Hematopoietic multipotent progenitor cell treated with erythropoietin and hydrocortisone succinate and interleukin-3 and kit ligand, for 15 days (in vitro differentiated cells): ENCODE measurements at regions not wholly inside any gene's neighbourhood (a gene's known extent, or its start where the extent isn't known, plus 50 kb on each side); places are given as distances from the start of the nearest gene placed in this dataset.

Source experiments
- DNase-seq: peaks from one replicate; pipeline ENCODE4 v3.0.0-alpha.2; 2015; ENCODE audit warnings: low spot score

DNA sequence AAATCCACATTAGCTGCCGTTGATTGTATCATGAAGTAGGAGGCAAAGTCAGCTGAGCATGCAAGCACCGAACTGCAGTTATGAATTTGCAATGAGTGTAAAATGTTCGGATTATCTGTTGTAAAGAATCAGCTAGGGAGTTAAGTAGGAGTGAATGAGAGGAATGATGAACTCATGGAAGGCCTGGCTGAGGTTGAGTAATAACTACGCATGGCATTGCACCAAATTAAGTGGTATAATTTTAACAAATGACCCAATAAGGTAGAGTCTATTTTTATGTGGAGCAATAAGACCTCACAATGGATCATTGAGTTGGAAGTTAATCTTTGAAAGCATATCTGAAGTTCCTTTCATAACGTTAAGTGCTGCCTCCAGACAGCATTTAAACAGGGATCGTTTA is 288.2 kb upstream of the CHST9 start:
- DNase-seq: no peak

DNA sequence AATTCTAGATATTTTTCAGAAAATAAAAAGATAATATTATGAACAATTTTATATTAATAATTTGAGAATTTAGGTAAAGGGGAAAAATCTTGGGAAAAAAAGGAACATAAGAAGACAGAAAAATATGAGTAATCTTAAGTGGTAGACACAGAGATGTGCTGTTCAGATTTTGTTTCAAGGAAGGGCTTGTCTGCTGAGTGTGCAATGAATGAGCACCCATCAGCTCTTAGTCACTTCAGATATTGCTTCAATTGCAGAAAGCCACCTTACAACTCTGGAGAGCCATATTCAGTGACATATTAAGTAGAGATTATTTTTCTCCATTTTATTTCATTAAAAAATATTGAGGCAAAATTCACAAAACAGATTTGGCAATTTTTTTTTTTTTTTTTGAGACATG is 282.0 kb upstream of the CHST9 start:
- no peak for DNase-seq

DNA sequence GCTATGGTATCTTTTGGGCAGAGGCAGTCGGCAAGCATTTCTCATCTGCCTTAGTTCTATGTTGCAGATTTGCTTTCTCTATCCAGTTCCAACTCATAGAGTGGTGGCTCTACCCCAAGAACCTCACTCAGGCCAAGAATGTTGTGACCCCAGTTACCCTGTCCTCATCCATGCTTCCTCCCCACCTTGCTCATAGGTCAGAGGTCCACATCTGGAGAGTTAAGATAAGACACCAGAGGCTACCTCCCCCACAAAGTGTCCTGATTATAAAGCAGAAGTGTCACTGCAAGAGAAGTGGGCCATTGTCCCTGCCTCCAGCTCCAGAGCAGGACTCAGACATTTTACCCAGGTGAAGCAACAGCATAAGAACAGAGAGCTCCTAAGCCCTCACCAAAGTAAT is 276.8 kb upstream of the CHST9 start:
- DNase-seq: no peak

DNA sequence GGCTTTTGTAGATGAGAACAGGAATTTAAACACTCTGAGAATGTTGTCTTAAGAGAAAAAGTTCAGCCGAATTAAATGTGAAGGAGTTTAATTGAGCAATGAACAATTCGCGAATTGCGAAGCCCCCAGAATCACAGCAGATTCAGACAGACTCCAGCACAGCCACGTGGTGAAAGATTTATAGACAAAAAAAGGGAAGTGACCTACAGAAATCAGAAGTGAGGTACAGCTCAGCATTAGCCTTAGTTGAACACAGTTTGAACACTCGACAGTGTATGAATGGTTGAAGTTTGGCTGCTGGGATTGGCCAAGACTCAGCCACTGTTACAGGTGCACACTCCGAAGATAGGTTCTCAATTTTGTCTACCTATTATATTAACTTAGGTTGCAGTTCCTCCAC is 264.0 kb upstream of the CHST9 start:
- no peak for DNase-seq

DNA sequence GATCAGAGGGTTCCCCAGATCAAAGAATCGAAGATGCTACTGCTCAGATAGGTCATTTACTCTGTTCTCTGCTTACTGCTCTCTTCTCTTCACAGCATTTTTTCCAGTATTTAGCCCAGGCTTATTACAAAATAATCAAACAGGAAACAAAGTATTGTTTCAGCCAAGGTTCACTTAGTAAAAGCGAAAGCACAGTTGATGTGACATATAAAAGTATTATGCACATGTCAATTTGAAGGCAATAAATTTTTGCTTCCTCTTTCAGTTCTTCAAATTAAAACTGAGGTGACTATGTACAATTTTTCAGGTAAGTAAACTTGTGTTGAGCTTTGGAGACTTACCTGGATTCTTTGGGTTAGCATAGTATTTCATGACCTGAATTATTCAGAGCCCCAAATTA is 262.8 kb upstream of the CHST9 start:
- no peak for DNase-seq

DNA sequence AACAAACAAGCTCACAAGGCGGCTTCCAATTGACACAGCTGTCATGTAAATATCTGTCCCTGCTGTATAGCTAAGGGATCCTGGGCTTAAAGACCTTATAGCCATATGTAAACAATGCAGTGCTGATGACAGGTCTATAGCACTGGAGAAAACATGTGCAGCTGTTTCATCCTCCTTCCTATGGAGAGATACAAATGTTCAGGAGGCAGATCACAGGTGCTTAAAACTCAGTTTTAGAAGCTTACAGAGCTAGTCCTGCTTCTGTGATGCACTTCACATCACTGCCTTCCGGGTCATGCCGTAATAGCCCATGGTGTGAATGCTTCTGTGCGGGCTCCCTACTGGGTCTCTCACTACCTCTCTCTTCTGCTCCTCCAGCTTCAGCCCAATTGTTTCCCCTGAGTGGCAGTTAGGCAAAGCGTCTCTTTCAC is 262.4 kb upstream of the CHST9 start:
- DNase-seq: no peak

DNA sequence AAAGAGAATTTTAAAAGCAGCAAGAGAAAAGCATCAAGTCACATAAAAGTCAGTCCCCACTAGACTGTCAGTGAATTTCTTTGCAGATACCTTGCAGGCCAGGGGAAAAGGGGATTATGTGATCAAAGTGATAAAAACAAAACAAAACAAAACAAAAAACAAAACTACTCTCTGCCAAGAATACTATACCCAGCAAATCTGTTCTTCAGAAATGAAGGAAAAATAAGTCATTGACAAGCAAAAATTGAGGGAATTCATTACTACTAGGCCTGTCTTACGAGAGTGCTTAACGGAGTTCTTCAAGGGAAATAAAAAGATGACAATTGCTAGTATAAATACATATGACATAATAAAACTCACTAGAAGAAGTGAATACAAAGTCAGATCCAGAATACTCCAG is 245.5 kb upstream of the CHST9 start:
- no peak for DNase-seq

DNA sequence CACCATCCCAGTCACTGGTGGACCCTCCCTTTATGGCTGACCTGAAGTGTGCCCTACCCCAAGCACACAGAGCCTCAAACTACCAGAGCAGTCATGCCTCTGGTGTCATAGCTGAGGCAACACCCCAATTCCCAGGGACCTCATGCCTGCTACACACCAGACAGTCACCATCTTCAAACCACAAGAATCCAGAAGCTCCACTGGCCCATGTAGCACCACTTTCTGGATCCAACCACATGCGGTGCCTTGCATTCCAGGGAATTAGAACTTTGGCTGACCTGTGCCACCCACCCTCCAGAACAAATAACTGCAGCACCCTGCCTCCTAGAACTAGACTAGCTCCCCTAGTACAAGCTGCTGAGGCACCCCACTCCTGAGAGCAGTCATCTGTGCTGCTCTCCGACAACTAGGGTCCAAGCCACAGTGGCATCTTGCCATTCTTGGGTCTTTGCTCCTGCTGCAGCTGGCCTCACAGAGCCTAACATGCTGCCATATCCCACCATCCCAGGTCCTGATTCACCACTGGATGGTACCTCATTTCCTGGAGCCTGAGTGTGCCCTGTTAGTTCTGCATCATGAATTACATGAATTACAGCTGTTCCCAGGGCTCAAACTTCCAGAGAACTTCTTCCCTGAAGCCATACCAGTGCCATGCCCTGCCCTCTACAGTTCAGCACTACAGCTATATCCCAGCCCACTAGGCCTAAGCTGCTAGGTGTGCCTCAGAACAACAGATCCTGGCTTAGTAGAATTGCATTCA is 243.8 kb upstream of the CHST9 start:
- no peak for DNase-seq

DNA sequence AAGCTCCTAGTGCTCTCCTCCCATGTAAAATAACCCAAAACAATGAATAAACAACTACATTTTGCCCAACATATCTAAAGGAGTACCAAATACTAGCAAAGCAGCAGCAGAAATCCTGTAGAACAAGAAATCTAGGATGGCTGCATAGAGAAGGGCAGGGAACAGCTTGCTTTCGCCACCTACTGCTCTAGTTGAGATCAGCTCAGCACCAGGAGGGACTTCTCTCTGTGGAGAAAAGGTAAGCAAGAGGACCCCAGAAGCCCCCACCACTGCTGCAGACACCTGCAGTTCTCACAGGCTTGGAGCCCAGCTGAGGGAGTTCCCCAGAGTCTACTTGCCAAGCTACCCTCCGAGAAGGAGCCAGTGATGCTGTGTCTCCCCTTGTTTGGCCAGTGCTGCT is 243.0 kb upstream of the CHST9 start:
- no peak for DNase-seq

DNA sequence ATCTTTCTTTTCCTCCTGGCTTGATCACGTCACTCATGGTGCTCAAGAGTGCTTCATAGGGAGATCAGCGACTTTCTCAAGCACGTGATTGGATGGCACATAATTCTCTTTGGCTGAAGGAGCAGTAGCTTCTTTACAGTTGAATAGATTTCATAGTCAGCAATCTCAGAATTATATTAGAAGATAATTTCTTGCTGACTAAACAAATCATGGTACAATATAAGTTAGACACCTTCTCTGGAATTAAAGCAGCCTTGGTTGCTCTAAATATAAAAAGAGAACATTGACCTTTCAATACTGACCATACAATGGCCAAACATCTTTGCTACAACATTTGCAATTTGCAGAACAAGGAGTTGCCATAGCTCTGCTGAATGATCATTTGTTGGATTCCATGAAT is 238.5 kb upstream of the CHST9 start:
- no peak for DNase-seq

DNA sequence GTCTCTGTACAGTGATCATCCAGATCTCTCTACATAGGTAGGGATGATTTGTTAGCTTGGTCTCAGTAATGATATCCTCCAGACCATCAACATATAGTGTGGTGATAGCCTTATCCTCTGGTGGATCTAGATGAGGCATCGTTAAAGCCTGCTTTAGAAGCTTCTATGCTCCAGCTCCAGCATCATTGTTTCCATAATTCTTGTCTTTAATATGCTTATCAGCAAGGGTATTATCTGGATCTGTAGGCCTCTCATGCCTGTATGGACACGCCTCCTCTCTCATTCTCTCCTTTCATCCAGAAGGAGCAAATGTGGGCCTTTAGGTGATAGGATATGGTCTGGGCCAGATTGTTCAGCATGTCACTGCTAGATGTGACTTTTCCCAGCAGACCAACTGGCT is 234.5 kb upstream of the CHST9 start:
- DNase-seq: no peak

DNA sequence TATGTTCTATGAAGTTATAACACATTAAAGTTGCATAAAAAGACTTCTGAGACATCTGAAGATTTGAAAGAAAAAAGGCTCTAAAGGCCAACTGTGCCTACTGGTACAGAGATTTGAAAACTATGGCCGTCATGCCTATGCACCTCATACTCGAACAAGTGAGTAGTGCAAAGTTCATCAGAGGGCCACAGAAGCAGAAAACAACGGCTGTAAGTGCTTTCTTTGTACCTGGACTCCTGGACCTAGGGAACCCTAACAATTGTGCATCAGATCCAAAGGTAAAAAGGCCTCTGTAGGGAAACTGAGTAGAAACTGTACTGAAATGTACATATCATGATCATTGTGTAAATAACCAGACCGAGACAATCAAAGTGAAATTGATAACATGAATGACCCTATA is 230.4 kb upstream of the CHST9 start:
- DNase-seq: no peak

DNA sequence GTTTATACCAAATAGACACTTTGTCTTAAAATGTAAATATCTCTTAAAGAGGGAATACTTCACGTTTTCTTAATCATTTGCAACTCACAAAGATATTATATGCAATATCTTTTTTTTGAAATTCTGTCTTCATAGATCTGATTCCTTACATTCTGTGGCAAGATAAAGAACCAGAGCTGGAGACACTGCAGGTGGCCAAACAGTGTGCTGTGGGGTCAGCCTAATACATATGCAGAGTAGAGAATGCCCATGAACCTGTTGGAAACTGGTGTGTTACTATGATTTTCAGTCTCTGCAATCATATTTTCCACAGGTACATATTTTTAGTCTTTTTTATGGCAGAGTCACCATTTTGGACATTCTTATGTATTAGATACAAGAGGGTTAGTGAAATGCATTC is 229.6 kb upstream of the CHST9 start:
- no peak for DNase-seq

DNA sequence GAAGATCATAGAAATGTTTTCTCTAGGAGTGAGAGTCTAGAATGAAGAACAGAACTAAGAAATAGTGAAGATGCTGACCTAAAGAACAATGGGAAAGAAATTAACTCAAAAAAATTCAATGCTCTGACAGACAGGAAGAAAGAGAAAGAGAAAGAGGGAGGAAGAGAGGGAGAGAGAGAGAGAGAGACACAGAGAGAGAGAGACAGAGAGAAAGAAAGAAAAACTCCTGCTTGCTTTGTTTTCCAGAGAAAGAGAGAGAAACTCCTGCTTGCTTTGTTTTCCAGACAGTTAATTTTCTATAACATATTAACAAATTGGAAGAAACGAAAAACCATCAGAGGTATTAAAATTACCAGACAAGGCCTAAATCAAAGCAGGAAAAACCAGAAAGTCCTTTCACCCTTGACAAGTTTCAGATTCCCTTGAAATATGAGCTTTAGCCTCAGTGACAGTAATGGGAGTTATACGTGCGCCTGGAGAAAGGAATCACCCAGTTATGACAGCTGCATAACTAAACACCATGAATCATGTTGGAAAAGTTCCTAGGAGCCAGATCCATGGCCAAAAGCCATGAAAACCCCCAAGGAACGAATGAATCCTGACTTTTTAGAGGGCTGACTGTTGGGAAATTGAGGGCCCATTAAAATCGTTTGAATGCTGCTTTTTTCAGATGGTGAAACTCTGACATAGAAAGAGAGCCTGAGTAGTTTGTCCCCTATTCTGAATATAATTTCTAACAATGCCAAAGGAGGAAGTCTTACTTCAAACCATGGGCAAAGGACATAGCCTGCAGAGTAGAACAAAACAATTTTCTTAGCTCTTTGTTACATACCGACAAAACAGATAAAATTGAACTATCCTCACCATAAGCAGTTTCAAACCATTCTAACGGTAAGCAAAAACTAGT is 228.6 kb upstream of the CHST9 start:
- DNase-seq: no peak

DNA sequence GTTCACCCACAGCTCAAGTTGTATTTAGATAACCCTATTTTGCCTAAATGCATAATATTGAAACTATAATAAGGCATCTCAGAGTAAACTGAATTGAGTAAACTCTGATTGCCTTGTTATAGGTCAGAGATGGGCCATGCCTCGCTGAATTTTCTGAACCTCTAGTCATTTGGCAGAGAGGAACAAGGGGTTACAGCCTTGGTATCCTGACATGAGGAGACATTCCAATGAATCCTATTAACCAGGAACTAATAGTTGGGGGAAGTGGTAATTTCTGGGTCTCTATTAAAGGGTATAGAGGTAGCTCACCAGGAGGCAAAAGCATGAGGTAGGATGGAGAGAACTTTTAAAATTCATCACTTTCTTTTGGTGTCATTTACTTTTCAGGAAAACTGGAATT is 227.4 kb upstream of the CHST9 start:
- no peak for DNase-seq

DNA sequence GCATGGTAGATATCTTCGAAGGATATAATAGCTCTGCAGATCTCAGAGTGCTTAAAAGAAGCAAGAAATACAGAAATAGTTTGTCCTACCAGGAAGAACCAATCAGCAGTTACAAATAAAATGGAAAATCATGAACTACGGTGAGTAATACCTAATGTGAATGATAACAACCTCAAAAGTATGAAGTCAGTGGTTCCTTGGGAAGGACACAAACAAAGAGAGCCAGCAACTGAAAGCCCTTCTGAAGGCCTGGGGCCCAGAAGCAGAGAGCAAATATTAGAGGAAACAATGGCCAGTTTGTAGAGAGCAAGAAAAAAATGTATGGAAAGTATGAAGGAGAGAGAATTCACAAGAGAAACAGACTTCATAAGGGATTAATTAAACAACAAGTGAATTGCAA is 226.8 kb upstream of the CHST9 start:
- no peak for DNase-seq

DNA sequence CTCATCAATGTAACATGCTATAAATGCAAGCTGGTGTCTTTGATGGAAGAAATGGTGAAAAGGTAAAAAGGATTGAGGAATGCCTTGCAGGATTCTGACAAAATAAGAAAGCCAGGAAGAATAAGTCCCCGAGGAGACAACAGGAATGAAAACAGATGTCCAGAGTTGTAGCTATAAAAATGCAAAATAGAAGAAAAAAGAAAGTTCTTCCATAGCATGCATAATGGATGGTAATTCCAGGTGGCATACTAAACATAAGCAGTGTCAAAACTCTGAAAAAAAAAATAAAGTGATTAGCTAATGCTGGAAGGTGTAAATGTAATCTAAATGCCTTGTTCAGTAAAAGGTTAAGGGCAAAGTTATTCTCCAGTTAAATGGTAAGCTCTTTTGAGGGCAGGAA is 225.9 kb upstream of the CHST9 start:
- no peak for DNase-seq

DNA sequence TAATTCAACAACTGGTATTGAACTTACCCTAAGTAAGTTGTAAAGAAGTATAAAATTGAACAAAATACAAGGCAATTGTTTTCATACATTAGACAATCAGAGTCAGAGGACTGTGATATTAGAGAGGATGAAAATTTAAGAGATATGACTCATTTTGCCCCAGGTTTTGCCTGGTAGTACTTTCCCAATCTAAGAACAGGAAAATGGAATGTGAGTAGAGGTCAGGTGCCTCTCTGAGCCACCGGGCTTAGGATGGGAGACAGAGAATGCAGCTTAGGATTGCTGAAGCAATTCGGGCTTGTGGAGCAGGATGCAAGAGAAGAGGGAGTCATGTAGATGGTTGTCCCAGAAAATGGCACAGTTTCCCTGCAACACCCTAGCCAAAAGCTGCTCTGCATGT is 219.7 kb upstream of the CHST9 start:
- DNase-seq: no peak

DNA sequence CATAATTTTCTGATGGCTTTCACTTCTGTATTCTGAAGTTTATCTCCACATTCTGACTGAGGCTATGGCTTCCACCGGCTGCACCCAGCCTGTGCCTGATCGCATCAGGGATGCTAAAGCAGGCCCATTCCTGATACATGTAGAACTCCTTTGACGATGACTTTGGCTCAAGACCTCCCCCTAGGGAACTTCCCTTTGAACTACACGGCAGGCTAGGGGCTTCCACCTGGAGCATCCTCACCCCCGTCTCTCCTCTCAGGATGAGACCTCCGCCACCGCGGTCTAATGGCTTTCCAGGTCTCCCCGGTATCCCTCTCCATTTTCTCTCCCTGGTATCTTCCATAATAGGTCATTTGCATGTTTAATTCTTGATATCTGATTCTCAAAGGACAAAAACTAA is 214.9 kb upstream of the CHST9 start:
- DNase-seq: no peak

DNA sequence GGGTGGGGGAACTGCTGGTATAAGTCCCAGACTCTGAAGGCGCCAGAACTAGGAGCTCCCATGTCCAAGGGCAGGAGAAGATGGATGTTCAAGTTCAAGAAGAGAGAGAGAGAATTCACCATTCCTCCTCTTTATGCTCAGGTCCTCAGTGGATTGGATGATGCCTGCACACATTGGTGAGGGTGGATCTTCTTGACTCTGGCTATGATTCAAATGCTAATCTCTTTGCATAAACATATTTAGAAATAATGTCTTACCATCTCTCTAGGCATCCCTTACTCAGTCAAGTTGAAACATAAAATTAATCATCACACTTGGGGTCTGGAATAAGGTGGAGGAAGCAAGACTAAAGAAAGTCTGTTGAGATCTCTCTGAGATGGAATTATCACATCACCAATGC is 210.6 kb upstream of the CHST9 start:
- no peak for DNase-seq

DNA sequence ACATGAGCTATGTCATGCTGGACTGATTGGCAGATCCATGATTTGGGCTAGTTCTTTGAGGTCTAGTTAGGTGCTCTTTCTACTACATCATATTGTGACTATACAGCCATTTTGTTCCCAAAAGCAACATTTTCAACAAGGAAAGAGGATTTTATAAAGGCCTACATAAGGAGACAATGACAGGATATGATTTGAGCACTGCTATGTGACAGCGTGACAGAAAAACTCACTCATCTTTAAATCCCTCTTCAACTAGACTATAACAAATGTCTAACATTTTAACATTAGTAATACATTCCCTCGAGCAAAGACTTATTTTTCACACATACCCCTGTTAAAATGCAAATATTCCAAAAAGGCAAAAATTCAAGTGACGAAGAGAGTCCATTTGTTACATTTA is 209.6 kb upstream of the CHST9 start:
- no peak for DNase-seq

DNA sequence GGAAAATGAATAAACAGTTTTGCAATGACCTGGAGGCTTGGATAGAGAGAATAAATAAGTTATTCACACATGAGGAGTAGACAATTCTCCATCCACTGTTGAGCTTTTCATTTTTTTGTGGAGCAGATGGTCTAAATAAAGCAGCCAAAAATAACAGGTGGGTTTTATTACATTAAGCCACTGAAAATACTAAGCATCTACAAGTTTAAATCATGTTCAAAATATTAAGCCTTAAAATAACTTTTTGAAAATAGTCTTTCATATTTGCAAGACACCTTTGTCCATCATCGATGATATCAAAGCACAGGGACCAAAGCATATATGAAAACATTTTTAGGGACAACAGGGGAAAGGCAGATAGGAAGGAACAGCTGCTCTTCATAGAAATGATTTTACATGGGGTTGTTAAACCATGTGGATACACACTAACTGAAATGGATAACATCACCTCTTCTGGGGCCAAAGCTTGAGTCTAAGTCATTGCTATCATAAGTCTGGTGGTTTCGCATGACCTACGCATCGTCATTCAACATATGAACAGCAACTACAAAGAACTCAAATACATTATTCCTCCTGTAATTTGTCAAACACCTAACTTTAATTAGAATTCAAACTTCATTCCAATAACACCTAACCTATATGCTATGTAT is 197.6 kb upstream of the CHST9 start:
- DNase-seq: no peak

DNA sequence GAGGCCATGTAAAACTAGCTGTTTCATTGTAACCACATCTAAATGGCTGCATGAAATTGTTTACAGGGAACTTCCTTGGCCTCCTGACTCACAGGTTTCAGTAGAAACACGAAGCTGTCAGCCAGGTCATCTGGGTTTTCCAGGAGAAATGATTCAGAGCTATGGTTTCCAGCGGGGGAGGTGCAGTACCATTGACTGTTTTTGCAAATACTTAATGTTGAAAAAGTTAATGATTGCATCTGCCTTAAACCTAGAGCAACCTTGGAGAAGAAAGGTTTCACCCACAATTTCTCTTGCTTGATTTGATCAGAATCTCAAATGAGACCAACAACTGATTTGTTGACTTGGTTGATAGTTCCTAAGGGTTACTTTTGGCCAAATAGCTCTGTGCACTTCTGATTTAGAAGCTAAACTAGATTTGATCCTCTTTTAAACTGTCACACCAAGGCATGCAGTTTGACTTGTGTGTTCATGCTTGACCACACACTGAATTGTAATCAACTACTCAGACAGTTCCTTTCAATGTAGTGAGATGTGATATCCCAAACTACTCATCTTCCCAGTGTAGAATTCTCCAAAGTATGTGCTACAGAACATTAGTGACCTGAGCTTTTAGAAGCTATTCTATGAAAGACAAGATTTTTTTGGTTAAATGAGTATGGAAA is 193.5 kb upstream of the CHST9 start:
- no peak for DNase-seq
